GM21528 (cell line): ENCODE measurements at regions not wholly inside any gene's neighbourhood (a gene's known extent, or its start where the extent isn't known, plus 50 kb on each side); places are given as distances from the start of the nearest gene placed in this dataset.
A peak's percentile ranks its signal among the peaks of the same experiment; 100 is the strongest.

Source experiments
- ATAC-seq: cut with Tn5 transposase; IDR thresholded peaks from one replicate; pipeline ENCODE4 v1.9.1; 2021; ENCODE audit warnings: mild to moderate bottlenecking, moderate library complexity; ENCODE audit not compliant: unreplicated experiment, low FRiP score

DNA sequence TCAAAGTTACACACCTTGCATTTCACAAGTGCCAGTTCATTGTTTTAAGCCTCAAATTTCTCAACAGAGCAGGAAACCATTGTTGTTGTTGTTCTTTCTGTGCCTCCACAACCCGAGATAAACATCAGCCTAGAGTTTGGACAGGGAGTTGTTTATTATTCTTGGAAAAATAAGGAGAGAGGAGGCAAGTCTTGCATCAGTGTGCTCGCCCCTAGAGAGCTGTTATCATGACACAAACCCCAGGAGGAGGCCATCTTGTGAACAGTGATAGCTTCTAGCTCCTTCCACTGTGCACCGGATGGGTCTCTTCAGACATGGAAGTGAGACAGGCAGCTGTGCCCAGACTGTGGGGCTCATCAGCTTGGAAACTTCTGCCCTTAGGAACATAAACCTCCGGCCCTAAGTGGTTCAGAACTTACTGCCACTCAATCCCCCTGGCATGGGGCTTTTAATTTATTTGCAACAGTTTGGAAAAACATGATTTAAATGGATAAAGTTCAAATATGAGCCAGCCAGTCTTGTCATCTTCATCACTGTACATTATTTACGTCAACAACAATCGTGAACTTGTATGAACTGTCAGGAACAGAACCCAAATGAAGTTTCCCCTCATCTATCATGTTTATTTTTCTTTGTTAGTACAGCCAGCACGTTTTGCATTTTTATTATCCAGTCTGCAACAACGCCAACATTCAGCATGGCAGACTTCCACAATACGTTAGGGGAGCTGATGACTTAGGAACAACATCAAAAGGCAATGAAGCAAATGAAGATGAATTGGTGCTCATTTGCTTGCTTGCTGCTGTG lies 181.7 kb upstream of the S1PR3 start:
- no peak for ATAC-seq

DNA sequence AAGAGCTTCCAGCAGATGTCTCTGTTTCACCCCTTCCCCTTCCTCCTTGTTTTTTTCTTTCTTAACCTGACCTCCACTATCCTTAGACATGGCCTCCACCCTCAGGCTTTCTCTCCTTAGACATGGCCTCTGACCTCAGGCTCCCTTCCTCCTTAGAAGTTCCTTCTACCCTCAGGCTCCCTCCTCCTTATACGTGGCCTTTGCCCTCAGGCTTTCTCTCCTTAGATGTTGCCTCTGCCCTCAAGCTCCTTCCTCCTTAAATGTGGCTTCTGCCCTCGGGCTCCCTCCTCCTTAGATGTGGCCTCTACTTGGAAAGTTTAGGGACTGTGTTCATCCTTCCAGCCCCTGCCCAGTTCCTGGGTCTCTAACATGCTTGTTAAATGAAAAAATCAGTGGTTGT lies 180.4 kb upstream of the S1PR3 start:
- ATAC-seq, result no peak

DNA sequence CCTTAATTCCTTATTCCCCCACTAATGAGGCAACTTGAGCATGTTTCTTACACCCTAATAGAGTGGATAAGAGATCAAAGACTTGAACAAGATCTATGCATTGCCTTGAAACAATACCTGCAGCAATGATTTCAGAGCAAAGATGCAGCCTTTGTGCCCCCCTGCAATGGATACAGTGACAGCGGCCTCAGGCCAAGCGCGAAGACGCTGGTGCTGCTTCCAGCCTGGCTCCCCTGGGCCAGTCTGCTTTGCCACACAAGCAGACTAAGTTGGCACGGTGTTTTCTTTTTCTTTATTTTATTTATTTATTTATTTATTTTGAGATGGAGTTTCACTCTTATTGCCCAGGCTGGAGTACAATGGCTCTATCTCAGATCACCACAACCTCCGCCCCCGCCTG lies 179.8 kb upstream of the S1PR3 start:
- no peak for ATAC-seq

DNA sequence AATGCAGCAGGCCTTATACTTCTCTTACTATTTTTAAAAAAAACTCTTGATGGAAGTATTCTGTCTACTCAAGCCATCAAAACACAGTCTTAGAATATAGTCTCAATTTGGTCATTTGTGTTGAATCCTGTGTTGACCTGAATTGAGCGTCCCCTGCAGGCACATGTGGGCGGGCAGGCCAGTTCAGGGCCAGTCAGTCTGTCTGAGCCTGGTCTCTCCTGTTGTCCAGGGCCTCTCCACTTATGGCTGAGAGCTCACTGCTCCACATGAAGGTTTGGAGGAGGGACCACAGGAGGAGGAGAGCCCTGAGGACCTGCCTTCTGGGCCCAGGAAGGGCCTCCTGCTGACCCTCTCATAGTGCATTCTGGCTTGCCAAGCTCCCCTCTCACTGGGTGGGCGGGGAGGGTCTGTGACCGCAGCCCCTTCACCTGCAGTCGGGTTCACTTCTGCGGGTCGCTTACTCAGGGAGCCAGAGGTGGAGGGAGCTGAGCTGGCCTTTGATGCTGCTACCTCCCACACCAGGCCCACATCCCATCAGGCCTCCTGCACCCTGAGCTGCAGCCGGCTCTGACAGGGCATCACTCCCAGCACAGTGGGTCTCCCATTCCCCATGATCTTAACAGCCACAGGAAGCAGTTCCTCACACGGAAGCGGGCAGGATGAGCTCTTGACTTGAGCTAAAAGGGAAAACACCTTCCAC lies 178.2 kb upstream of the S1PR3 start:
- ATAC-seq, result no peak

DNA sequence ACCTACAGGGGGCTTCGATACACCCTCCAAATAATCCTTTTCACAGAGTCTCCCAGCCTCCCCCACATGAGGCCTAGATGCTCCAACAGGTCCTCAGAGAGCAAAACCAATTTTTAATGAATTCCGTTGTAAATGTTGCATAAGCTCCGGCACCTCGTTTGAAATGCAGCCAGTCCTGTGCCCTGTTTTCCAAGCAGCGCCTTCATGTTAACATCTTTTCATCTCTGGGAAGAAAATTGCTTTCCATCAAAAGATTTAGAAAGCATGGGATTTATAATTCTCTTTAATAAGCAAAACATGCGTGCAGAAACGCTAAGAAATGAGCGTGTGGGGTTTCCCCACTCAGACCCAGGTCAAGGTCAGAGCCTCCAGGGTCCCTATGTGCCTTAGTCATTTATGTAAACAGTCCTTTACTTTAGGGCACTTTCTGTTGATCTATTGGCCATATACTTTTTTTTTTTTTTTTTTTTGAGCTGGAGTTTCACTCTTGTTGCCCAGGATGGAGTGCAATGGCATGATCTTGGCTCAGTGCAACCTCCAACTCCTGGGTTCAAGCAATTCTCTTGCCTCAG lies 177.5 kb upstream of the S1PR3 start:
- no peak for ATAC-seq

DNA sequence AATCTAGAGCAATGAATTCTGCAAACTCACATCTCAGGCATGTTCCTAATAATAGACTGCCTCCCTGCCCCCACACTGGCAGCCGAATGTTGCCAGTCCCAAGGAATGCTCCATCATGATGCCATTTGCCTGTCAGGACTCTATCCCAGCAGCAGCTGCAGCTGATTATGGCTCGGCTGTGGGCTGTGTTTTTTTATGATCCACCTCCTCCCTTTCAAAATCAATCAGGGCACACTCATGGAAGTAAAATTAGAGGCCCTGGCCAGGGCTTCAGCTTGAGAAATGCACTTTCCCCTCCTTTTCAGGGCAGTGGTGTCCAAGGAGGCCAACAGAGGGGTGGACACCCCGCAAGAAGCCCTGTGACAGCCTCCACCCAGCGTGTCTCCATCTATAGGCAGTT lies 176.7 kb upstream of the S1PR3 start:
- ATAC-seq, result no peak

DNA sequence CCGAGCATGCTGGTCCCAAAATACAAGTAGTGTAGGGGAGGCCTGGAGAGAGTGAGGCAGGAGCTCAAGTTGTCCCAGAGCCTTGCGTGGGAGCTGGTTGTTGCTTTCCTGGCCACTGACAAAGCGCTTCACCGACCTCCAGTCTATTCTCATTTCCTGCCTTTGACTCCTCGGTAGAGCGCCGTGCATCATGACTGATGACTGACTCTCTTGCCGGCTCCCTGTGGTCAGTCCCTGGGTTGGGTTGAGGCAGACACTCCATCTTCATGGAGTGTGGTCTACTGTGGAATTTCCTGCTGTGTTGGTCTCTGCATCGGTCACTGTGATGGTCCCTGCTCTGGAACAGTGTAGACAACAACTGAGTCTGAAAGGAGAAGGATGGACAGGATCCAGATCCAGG lies 175.1 kb upstream of the S1PR3 start:
- no peak for ATAC-seq

DNA sequence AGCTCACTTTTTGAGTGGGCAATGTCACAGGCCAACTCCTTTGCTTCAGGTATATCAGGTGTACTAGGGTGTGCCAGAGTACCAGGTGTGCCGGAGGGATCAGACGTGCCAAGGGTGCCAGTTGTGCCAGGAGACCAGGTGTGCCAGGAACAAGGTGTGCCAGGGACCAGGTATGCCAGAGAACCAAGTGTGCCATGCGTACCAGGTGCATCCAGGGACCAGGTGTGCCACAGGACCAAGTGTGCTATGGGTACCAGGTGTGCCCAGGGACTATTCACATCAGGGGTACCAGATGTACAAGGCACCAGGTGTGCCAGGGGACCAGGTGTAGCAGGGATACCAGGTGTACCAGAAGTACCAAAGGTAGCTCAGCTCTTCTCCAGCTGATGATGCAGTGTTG lies 174.7 kb upstream of the S1PR3 start:
- no peak for ATAC-seq

DNA sequence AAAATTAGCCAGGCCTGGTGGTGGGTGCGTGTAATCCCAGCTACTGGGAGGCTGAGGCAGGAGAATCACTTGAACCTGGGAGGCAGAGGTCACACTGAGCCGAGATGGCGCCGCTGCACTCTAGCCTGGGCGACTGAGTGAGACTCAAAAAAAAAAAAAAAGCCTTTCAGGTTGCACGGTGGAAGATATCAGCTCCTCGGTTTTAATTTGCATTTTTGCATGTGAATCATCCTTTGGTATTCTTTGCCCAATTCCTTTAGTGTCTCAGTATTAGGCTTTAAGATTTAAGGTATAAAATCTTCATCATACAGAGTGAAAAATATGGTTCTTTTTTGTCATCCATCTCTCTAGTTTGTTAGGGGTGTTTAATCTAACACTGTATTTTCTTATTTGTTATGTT lies 173.6 kb upstream of the S1PR3 start:
- no peak for ATAC-seq

DNA sequence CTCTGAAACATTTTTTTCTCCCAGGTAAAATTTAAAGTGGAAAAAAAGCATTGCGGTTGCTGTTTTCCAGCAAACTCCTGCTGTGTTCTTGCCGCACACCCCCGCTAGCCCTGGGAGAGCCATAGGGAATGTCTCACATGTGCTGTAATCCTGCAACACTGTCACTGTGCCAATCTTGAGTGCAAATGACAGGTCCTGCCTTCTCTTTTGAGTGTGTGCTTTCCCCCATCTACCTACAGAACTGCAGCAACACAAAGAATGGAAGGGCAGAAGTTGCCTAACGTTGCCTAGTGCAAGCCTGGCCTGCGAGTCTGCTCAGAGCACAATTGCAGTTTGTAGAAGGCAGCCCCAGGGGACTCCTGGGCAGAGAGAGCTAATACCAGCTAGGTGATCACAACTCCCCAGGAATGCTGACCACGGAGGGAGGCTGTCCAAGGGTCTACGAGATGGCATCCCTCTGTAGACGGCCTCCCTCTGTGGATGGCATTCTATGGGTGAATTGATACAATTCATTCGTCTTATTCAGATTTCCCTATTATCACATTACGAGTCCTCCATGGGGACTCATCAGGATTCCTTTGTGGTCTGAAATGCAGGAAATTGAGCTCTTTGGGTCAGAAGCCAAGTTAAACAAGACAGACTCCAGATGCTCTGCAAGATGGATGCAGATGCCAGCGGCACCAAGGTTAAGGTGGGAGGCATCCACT lies 172.6 kb upstream of the S1PR3 start:
- no peak for ATAC-seq

DNA sequence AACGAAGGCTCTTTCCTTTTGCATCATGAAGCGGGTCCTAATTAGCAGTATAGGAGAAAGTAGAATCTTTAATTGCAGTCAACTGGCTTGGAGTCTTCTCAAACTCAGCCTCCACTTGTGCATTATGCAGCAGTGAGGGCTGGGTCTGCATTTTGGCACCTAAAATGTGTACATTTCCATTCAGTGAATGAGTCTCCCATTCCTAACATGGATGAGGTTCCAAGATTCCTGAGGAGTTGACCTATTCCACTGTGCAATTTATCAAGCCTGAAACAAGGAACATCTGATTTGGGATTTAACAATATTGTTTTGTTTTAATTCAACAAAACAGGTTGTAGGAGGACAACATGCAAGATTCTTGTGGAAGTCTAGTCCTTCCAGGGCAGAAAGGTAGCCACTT lies 171.8 kb upstream of the S1PR3 start:
- no peak for ATAC-seq

DNA sequence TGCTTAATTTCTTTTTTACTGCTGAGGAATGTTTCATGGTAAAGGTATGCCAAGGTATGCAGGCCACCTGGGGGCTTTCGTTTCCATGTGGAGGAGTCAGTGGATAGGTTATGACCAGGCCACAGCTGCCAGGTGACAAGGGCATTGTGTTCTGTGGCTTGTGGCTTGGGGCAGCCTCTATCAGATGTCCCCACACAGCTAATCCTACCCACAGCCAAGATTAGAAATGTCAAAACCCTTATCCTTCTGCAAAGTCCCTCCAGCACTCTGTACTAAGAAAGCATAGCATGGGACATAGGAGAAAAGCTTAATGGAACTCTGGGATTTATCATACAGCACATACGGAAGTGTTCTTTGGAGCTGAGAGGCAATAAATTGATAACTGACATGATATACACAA lies 171.2 kb upstream of the S1PR3 start:
- no peak for ATAC-seq

DNA sequence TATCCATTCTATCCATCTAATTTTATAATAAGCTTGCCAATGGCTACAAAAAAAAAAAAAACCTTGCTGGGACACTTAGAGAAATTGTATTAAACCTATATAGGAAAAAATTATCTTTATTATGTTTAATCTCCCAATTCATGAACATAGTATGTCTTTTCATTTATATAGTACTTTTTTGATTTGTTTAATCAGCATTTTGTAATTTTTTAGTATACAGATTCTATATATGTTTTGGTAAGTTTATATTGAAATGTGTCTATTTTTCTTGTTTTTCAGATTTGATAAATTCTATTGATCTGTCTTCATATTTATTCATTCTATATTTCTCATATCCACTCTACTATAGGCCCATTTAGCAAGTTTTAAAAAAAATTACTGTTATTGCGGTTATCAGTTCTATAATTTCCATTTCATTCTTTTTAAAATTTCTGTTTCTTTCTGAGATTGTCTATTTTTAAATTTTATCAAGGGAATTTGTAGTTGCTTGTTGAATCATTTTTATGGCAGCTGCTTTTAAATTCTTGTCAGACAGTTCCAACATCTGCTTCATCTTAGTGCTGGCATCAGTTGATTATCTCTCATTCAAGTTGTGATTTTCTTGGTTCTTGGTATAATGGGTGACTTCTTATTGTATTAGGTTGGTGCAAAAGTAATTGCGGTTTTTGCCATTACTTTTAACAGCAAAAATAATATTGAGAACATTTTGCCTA lies 170.1 kb upstream of the S1PR3 start:
- ATAC-seq, result no peak

DNA sequence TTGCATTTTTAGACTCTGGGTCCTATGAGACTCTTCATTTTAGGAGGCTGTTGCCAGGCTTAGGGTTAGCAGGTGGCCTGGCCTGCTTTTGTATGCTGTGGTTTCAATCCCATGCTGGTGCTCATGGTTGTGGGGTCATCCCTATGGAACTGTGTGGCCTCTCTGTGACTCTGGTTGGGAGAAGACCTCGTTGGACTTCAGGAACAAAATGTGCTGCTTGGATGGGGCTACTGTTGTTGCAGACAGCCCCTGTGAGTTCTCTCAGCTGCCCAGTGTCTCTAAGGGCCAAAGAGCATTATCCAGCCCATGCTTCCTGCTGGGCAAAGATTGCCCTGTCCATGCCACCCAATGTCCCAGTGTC lies 169.5 kb upstream of the S1PR3 start:
- no peak for ATAC-seq

DNA sequence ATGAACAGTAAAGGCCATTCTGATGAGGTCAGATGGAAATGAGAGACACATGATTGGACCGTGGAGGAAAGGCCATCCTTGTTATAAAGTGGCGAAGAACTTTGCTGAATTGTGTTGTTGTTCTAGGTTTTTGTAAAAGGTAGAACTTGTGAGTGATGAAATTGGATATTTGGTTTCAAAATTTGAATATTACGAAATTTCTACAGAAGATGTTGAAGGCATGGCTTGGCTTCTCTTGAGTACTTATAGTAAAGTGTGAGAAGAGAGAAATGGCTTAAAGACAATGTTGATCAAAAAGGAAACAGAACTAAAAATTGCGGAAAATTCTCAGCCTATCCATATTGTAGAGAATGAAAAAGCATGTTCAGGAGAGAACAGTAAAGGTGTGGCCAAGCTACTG lies 166.6 kb upstream of the S1PR3 start:
- ATAC-seq, result no peak

DNA sequence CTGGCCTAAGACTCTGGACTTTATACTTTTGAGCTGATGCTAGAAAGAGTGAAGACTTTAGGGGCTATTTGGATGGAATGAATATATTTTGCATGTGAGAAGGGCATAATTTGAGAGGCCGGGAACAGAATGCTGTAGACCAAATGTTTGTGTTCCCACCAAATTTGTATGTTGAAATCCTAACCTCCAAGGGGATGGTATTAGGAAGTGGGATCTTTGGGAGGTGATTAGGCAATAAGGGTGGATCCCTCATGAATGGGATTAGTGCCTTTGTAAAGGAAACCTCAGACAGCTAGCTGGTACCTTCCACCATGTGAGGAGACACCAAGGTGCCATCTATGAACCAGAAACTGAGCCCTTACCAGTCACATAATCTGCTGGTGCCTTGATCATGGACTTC lies 165.1 kb upstream of the S1PR3 start:
- ATAC-seq, result no peak

DNA sequence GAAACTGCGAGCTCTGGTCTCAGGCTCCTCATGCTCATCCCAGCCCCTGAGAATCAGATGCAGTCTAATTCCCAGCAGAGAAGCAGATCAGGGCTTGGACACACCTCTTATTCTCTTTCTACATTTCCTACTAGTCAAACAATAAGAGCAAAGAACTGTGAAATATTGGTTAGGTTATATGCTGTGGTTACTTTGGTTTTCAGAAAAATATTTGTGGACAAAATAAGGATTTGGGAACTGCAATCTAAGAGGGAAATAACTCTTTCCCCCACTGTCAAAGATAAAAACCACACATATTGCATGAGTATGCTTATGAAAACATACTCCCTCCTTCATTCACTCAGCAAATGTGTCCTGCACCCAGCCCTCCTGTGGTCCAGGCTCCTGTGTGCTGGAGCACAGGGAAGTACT lies 164.5 kb upstream of the S1PR3 start:
- no peak for ATAC-seq

DNA sequence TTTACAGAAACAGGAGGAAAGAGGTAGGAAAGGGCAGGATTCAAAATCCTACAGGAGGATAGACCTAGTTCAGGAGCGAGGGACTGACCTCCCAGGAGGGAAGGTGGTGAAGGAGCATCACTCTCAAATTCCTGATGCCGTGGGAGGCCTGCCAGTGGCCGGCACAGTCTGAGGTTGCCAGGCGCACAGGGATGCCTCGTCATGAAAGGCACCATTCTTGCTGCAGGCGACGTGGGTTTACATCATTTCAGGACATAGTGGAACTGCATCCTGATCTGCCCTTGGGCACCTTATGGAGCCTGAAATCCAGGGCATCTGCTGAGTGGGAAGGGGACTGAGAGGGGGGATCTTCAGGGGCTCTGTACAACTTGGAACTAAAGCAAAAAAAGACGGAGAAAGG lies 163.2 kb upstream of the S1PR3 start:
- no peak for ATAC-seq

DNA sequence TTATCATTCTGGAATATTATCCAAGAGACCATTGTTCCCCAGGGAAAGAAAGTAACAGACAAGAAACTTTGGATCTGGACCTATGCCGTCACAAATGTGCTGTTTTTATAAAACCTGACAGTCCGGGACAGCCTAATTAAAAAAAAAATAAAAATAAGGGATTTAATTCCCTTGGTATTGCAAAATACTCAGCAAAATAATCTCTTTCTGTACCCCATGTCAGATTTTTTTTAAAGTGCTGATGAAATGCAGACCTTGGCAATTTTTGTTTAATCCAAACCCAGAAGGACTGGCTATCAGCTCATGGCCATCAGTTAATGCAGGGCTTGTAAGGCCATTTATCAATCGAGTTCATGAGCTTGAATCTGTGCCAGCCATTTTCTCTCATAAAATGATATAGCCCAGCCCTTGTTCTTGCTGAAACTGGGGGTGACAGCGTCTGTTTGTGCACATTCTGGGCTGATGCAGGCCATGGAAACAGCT lies 162.7 kb upstream of the S1PR3 start:
- no peak for ATAC-seq

DNA sequence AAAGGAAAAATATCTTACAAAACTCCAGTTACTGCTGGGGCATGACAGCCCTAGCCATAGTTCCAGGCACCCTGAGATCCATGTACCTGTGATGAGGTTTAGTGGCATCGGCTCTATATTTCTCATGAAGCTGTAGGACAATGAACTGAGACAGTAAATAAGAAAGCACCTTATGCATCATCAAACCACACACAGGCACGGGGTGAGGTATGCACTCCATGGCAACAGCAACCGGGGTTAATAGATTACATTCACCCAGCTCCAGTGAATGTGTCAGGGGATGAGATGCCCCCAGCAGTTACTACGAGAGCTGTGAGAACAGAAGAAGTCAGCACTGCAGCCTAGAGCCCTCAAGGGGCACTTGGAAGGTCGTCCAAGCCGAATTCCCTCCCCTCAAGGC lies 162.0 kb upstream of the S1PR3 start:
- ATAC-seq, result peak; percentile 75
